Vagina (tissue), 2 donors: ENCODE measurements at regions not wholly inside any gene's neighbourhood (a gene's known extent, or its start where the extent isn't known, plus 50 kb on each side); places are given as distances from the start of the nearest gene placed in this dataset.

Experiments
- DNase-seq, 2 donors: peaks; one replicate each; pipeline ENCODE4 v3.0.0-alpha.2; 2017; ENCODE audit errors: extremely low spot score in 2 of 2
- H3K27ac ChIP-seq: fragments of 200-600 bp; sonication (generic); one replicate; pipeline ENCODE4 v1.5.1; 2019
- H3K27me3 ChIP-seq: fragments of 200-600 bp; sonication (generic); one replicate; pipeline ENCODE4 v1.5.1; 2019
- H3K36me3 ChIP-seq, 2 donors: fragments of 200-600 bp; sonication (generic); one replicate each; pipeline ENCODE4 v1.5.1; 2017 to 2019
- H3K4me1 ChIP-seq: fragments of 200-600 bp; sonication (generic); one replicate; pipeline ENCODE4 v1.5.1; 2019
- H3K4me3 ChIP-seq, 2 donors: fragments of 200-600 bp; sonication (generic); 1 replicate in 1 of 2; 2 replicates in 1 of 2; pipeline ENCODE4 v1.5.1; 2016 to 2019
- H3K9me3 ChIP-seq: fragments of 200-600 bp; sonication (generic); one replicate; pipeline ENCODE4 v1.5.1; 2019
- CTCF ChIP-seq, 3 experiments: fragments of 450-650 bp in 2 of 3; fragments of 200-600 bp in 1 of 3; sonication (generic) in 1 of 3; IDR thresholded peaks; one replicate each; pipeline ENCODE4 v1.5.1; 2017 to 2019; ENCODE audit warnings: antibody characterized with exemption in 3 of 3, mild to moderate bottlenecking in 2 of 3, moderate library complexity in 2 of 3
- POLR2A ChIP-seq, 2 donors: fragments of 450-650 bp; IDR thresholded peaks; one replicate each; pipeline ENCODE4 v1.6.1; 2017; ENCODE audit warnings: antibody characterized with exemption in 2 of 2, mild to moderate bottlenecking in 2 of 2, moderate library complexity in 2 of 2
- POLR2AphosphoS5 ChIP-seq, 2 donors: sonication (generic); formaldehyde crosslinking; IDR thresholded peaks; one replicate each; pipeline ENCODE4 v1.9.0; 2017; ENCODE audit warnings: antibody characterized with exemption in 2 of 2, mild to moderate bottlenecking in 2 of 2, low read depth in 1 of 2; ENCODE audit not compliant: insufficient read depth in 1 of 2
- intact Hi-C: fragments of 100-400 bp; cut with DNase I; formaldehyde crosslinking; loops from one replicate; pipeline ENCODE4 v1.15.1; 2023

GRCh38 chr10:118238573-118239235, 103.4 kb downstream of the FAM204A start:
- Histone ChIP-seq H3K27ac (no peak overlapping the region), H3K9me3 (no peaks in the 10 kb centered on the region), H3K4me3 (no peak overlapping the region), H3K36me3 (no peaks in the 10 kb centered on the region), H3K27me3 (no peaks in the 10 kb centered on the region), H3K4me1 (no peaks in the 10 kb centered on the region)
- intact Hi-C loops: no loop called here
- TF ChIP-seq POLR2AphosphoS5 (IDR thresholded peaks at IDR 0.05; ENCODE audit: insufficient read depth in 1 of 2, low read depth in 1 of 2) (no peak), CTCF (IDR thresholded peaks at IDR 0.05) (no peak), POLR2A (IDR thresholded peaks at IDR 0.05) (no peak)
- no peak for DNase-seq

GRCh38 chr10:118237930-118238329, 104.2 kb downstream of the FAM204A start:
- H3K27me3 ChIP-seq: no peaks in the 10 kb centered on the region
- H3K4me1 ChIP-seq: no peaks in the 10 kb centered on the region
- no peaks in the 10 kb centered on the region for H3K36me3 ChIP-seq
- H3K9me3 ChIP-seq: no peaks in the 10 kb centered on the region
- intact Hi-C loops: no loop called here
- H3K4me3 ChIP-seq: no peak overlapping the region
- TF ChIP-seq POLR2A (IDR thresholded peaks at IDR 0.05) (no peak), POLR2AphosphoS5 (IDR thresholded peaks at IDR 0.05; ENCODE audit: insufficient read depth in 1 of 2, low read depth in 1 of 2) (no peak), CTCF (IDR thresholded peaks at IDR 0.05) (no peak)
- no peak overlapping the region for H3K27ac ChIP-seq
- DNase-seq: no peak

- Histone ChIP-seq H3K4me1 (no peaks in the 10 kb centered on the region), H3K27me3 (no peaks in the 10 kb centered on the region), H3K9me3 (no peaks in the 10 kb centered on the region), H3K27ac (no peak overlapping the region), H3K4me3 (no peak overlapping the region), H3K36me3 (no peaks in the 10 kb centered on the region)
- TF ChIP-seq POLR2AphosphoS5 (IDR thresholded peaks at IDR 0.05; ENCODE audit: insufficient read depth in 1 of 2, low read depth in 1 of 2): no peak
- TF ChIP-seq POLR2A (IDR thresholded peaks at IDR 0.05): no peak
- no peak for TF ChIP-seq CTCF (IDR thresholded peaks at IDR 0.05)
- intact Hi-C loops: no loop called here
- no peak for DNase-seq
Observed at GRCh38 chr10:118234683-118235082, 107.4 kb downstream of the FAM204A start.

GRCh38 chr10:118220346-118220850, 121.7 kb downstream of the FAM204A start:
- intact Hi-C loops: no loop called here
- H3K27ac ChIP-seq: no peak overlapping the region

More at GRCh38 chr10:118220346-118220850, 121.7 kb downstream of the FAM204A start:
- Histone ChIP-seq H3K9me3 (no peaks in the 10 kb centered on the region), H3K36me3 (no peaks in the 10 kb centered on the region), H3K4me1 (no peaks in the 10 kb centered on the region), H3K27me3 (no peaks in the 10 kb centered on the region), H3K4me3 (no peak overlapping the region)
- DNase-seq: no peak
- TF ChIP-seq POLR2AphosphoS5 (IDR thresholded peaks at IDR 0.05; ENCODE audit: insufficient read depth in 1 of 2, low read depth in 1 of 2) (no peak), POLR2A (IDR thresholded peaks at IDR 0.05) (no peak), CTCF (IDR thresholded peaks at IDR 0.05) (no peak)
